ENCODE measurements at regions not wholly inside any gene's neighbourhood (a gene's known extent, or its start where the extent isn't known, plus 50 kb on each side); places are given as distances from the start of the nearest gene placed in this dataset.

- Histone ChIP-seq H3K4me1 (ENCODE audit: insufficient read depth, low read length, poor library complexity, severe bottlenecking) (no peaks in the 10 kb centered on the region), H3K9me3 (ENCODE audit: insufficient read depth, low read depth, low read length) (peaks cover 36% of the 10 kb centered on the region; the same call in 1 of the 2 replicates), H3K4me2 (ENCODE audit: low read depth, low read length, poor library complexity, severe bottlenecking) (no peak overlapping the region), H3F3A (ENCODE audit: low read depth) (no peaks in the 10 kb centered on the region), H3K79me2 (ENCODE audit: insufficient read depth, low read length) (no peaks in the 10 kb centered on the region), H4K20me1 (ENCODE audit: insufficient read depth, low read length, poor library complexity, severe bottlenecking) (no peaks in the 10 kb centered on the region), H3K4me3 (ENCODE audit: low read length, poor library complexity, severe bottlenecking) (no peak overlapping the region), H3K9ac (ENCODE audit: low read depth, low read length, poor library complexity, severe bottlenecking) (no peak overlapping the region), H3K9me2 (replicated peaks; ENCODE audit: low read depth, low read length) (no peaks in the 10 kb centered on the region), H3K27me3 (ENCODE audit: insufficient read depth, low read length, poor library complexity, severe bottlenecking) (no peaks in the 10 kb centered on the region), H3K36me3 (ENCODE audit: insufficient read depth, low read length) (no peaks in the 10 kb centered on the region), H2AFZ (ENCODE audit: low read length) (no peak overlapping the region)
- no peak for TF ChIP-seq CTCF (conservative IDR thresholded peaks at IDR 0.05; ENCODE audit: low read length)
- TF ChIP-seq EZH2phosphoT487 (IDR thresholded peaks at IDR 0.05; ENCODE audit: borderline replicate concordance): no peak
These were observed 202.5 kb downstream of the UBE3A start for GRCh38 chr15:25236143-25236860.

- no peaks in the 10 kb centered on the region for H3K4me1 ChIP-seq (ENCODE audit: insufficient read depth, low read length, poor library complexity, severe bottlenecking)
- H3K27me3 ChIP-seq (ENCODE audit: insufficient read depth, low read length, poor library complexity, severe bottlenecking): no peaks in the 10 kb centered on the region
- H3F3A ChIP-seq (ENCODE audit: low read depth): no peaks in the 10 kb centered on the region
- H3K36me3 ChIP-seq (ENCODE audit: insufficient read depth, low read length): no peaks in the 10 kb centered on the region
- no peaks in the 10 kb centered on the region for H4K20me1 ChIP-seq (ENCODE audit: insufficient read depth, low read length, poor library complexity, severe bottlenecking)
- TF ChIP-seq EZH2phosphoT487 (IDR thresholded peaks at IDR 0.05; ENCODE audit: borderline replicate concordance) (no peak), CTCF (conservative IDR thresholded peaks at IDR 0.05; ENCODE audit: low read length) (no peak)
- peaks cover 36% of the 10 kb centered on the region; the same call in 1 of the 2 replicates for H3K9me3 ChIP-seq (ENCODE audit: insufficient read depth, low read depth, low read length)
- H2AFZ ChIP-seq (ENCODE audit: low read length): no peak overlapping the region
- no peak overlapping the region for H3K4me3 ChIP-seq (ENCODE audit: low read length, poor library complexity, severe bottlenecking)
- H3K9me2 ChIP-seq (replicated peaks; ENCODE audit: low read depth, low read length): no peaks in the 10 kb centered on the region
- H3K9ac ChIP-seq (ENCODE audit: low read depth, low read length, poor library complexity, severe bottlenecking): no peak overlapping the region
- H3K4me2 ChIP-seq (ENCODE audit: low read depth, low read length, poor library complexity, severe bottlenecking): no peak overlapping the region
- H3K79me2 ChIP-seq (ENCODE audit: insufficient read depth, low read length): no peaks in the 10 kb centered on the region
These were observed 202.0 kb downstream of the UBE3A start for GRCh38 chr15:25236861-25237155.

DNA sequence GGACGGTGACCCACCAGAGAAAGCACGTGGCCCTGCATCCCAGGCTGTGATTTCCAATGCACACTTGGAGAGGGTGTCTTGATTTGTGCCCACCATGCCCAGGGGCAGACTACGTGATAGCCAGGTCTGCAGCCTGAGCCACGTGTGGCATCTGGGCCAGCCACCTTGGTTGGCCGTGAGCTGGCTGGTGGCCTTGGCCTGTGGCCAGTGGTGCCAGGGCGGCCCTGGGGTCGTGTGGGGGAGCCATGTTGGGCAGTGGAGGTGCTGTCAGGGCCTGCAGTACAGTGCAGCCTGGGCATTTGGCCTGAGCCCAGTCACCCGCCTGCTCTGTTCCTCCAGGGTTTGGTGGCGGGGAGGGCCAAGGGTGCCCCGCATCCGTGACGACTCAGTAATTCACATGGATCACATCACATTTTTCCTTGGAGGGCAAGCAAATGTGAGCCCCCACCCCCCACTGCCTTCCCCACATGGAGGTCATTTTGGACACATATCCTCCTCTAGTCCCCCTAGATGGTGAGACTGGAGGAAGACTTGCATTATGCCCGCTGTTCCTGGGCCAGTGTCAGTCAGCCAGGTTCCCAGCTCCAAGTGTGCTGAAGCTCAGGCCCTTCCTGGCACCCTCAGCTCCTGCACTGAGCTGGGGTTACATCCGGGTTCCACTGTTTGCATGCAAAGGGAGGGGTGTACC lies 201.4 kb downstream of the UBE3A start:
- no peaks in the 10 kb centered on the region for H3K27me3 ChIP-seq (ENCODE audit: insufficient read depth, low read length, poor library complexity, severe bottlenecking)
- no peaks in the 10 kb centered on the region for H3K4me1 ChIP-seq (ENCODE audit: insufficient read depth, low read length, poor library complexity, severe bottlenecking)
- no peaks in the 10 kb centered on the region for H4K20me1 ChIP-seq (ENCODE audit: insufficient read depth, low read length, poor library complexity, severe bottlenecking)
- H3K4me2 ChIP-seq (ENCODE audit: low read depth, low read length, poor library complexity, severe bottlenecking): no peak overlapping the region
- H3K4me3 ChIP-seq (ENCODE audit: low read length, poor library complexity, severe bottlenecking): no peak overlapping the region
- TF ChIP-seq EZH2phosphoT487 (IDR thresholded peaks at IDR 0.05; ENCODE audit: borderline replicate concordance) (no peak), CTCF (conservative IDR thresholded peaks at IDR 0.05; ENCODE audit: low read length) (no peak)
- peaks cover 36% of the 10 kb centered on the region; the same call in 1 of the 2 replicates for H3K9me3 ChIP-seq (ENCODE audit: insufficient read depth, low read depth, low read length)
- no peak overlapping the region for H2AFZ ChIP-seq (ENCODE audit: low read length)
- H3K79me2 ChIP-seq (ENCODE audit: insufficient read depth, low read length): no peaks in the 10 kb centered on the region
- H3K36me3 ChIP-seq (ENCODE audit: insufficient read depth, low read length): no peaks in the 10 kb centered on the region
- no peaks in the 10 kb centered on the region for H3F3A ChIP-seq (ENCODE audit: low read depth)
- no peaks in the 10 kb centered on the region for H3K9me2 ChIP-seq (replicated peaks; ENCODE audit: low read depth, low read length)
- no peak overlapping the region for H3K9ac ChIP-seq (ENCODE audit: low read depth, low read length, poor library complexity, severe bottlenecking)
